ENCODE measurements at regions not wholly inside any gene's neighbourhood (a gene's known extent, or its start where the extent isn't known, plus 50 kb on each side); places are given as distances from the start of the nearest gene placed in this dataset.

GRCh38 chr14:38556252-38556651, 300.4 kb upstream of the CLEC14A start:
- Histone ChIP-seq H4K20me1 (ENCODE audit: insufficient read depth, low read length) (no peaks in the 10 kb centered on the region), H3K9me3 (ENCODE audit: insufficient read depth, low read length) (no peaks in the 10 kb centered on the region), H3K4me1 (ENCODE audit: low read length) (no peaks in the 10 kb centered on the region), H2AFZ (ENCODE audit: low read depth, low read length) (no peak overlapping the region), H3K79me2 (ENCODE audit: low read length) (no peaks in the 10 kb centered on the region), H3K27me3 (ENCODE audit: low read depth, low read length) (no peaks in the 10 kb centered on the region), H3K4me2 (ENCODE audit: low read length) (no peak overlapping the region), H3K27ac (ENCODE audit: low read length) (no peak overlapping the region), H3K9ac (ENCODE audit: low read length) (no peak overlapping the region), H3K4me3 (ENCODE audit: low read length) (no peak overlapping the region), H3K36me3 (replicated peaks; ENCODE audit: low read depth, low read length) (no peaks in the 10 kb centered on the region)
- TF ChIP-seq CTCF (IDR thresholded peaks at IDR 0.05; ENCODE audit: low read depth, low read length) (no peak), EZH2phosphoT487 (IDR thresholded peaks at IDR 0.05; ENCODE audit: low read depth) (no peak)

- Histone ChIP-seq H3K9me3 (ENCODE audit: insufficient read depth, low read length) (no peaks in the 10 kb centered on the region), H4K20me1 (ENCODE audit: insufficient read depth, low read length) (no peaks in the 10 kb centered on the region), H3K4me1 (ENCODE audit: low read length) (no peaks in the 10 kb centered on the region), H3K4me3 (ENCODE audit: low read length) (no peak overlapping the region), H3K27ac (ENCODE audit: low read length) (no peak overlapping the region), H2AFZ (ENCODE audit: low read depth, low read length) (no peak overlapping the region), H3K9ac (ENCODE audit: low read length) (no peak overlapping the region), H3K36me3 (replicated peaks; ENCODE audit: low read depth, low read length) (no peaks in the 10 kb centered on the region), H3K79me2 (ENCODE audit: low read length) (no peaks in the 10 kb centered on the region), H3K4me2 (ENCODE audit: low read length) (no peak overlapping the region), H3K27me3 (ENCODE audit: low read depth, low read length) (no peaks in the 10 kb centered on the region)
- TF ChIP-seq CTCF (IDR thresholded peaks at IDR 0.05; ENCODE audit: low read depth, low read length) (no peak), EZH2phosphoT487 (IDR thresholded peaks at IDR 0.05; ENCODE audit: low read depth) (no peak)
Observed at GRCh38 chr14:38554026-38554425, 298.1 kb upstream of the CLEC14A start.

- no peak overlapping the region for H2AFZ ChIP-seq (ENCODE audit: low read depth, low read length)
- no peak for TF ChIP-seq CTCF (IDR thresholded peaks at IDR 0.05; ENCODE audit: low read depth, low read length)
- TF ChIP-seq EZH2phosphoT487 (IDR thresholded peaks at IDR 0.05; ENCODE audit: low read depth): no peak
- no peaks in the 10 kb centered on the region for H3K4me1 ChIP-seq (ENCODE audit: low read length)
Observed at GRCh38 chr14:38553586-38553985, 297.7 kb upstream of the CLEC14A start.

GRCh38 chr14:38549564-38549963, 293.7 kb upstream of the CLEC14A start:
- Histone ChIP-seq H3K36me3 (replicated peaks; ENCODE audit: low read depth, low read length) (no peaks in the 10 kb centered on the region), H3K27ac (ENCODE audit: low read length) (no peak overlapping the region), H3K9me3 (ENCODE audit: insufficient read depth, low read length) (no peaks in the 10 kb centered on the region), H3K4me1 (ENCODE audit: low read length) (no peaks in the 10 kb centered on the region), H3K27me3 (ENCODE audit: low read depth, low read length) (no peaks in the 10 kb centered on the region), H3K4me2 (ENCODE audit: low read length) (no peak overlapping the region), H2AFZ (ENCODE audit: low read depth, low read length) (no peak overlapping the region), H4K20me1 (ENCODE audit: insufficient read depth, low read length) (no peaks in the 10 kb centered on the region), H3K4me3 (ENCODE audit: low read length) (no peak overlapping the region), H3K79me2 (ENCODE audit: low read length) (no peaks in the 10 kb centered on the region), H3K9ac (ENCODE audit: low read length) (no peak overlapping the region)
- TF ChIP-seq CTCF (IDR thresholded peaks at IDR 0.05; ENCODE audit: low read depth, low read length): no peak
- no peak for TF ChIP-seq EZH2phosphoT487 (IDR thresholded peaks at IDR 0.05; ENCODE audit: low read depth)

More at GRCh38 chr14:38553586-38553985, 297.7 kb upstream of the CLEC14A start:
- H4K20me1 ChIP-seq (ENCODE audit: insufficient read depth, low read length): no peaks in the 10 kb centered on the region
- H3K27me3 ChIP-seq (ENCODE audit: low read depth, low read length): no peaks in the 10 kb centered on the region
- H3K27ac ChIP-seq (ENCODE audit: low read length): no peak overlapping the region
- no peaks in the 10 kb centered on the region for H3K9me3 ChIP-seq (ENCODE audit: insufficient read depth, low read length)
- H3K36me3 ChIP-seq (replicated peaks; ENCODE audit: low read depth, low read length): no peaks in the 10 kb centered on the region
- no peak overlapping the region for H3K9ac ChIP-seq (ENCODE audit: low read length)
- no peak overlapping the region for H3K4me2 ChIP-seq (ENCODE audit: low read length)
- H3K4me3 ChIP-seq (ENCODE audit: low read length): no peak overlapping the region
- H3K79me2 ChIP-seq (ENCODE audit: low read length): no peaks in the 10 kb centered on the region

Measured in OCI-LY3 (cell line).